NCI-H748 (cell line): ENCODE measurements at regions not wholly inside any gene's neighbourhood (a gene's known extent, or its start where the extent isn't known, plus 50 kb on each side); places are given as distances from the start of the nearest gene placed in this dataset.

Experiments
- DNase-seq: peaks from one replicate; lab custom pipeline; 2025; ENCODE audit not compliant: unreplicated experiment; lab: John Stamatoyannopoulos, UW

DNA sequence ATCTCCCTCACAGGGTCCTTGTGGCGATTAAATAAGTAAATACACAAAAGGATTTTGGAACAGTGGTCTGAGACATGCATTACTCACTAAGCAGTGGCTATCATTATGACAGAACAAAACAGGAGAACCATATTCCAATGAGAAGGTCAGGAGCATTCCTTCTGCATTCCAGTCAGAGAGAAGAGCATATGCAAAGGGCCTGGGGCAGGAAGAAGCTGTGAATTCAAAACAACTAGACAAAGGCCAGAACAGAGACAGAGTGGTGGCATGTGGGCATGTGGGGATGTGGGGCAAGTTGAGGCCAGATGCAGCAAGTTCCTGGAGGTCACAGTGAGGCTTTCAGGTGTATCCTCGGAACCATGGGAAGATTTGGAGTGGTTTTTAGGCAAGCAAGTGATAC, 70.1 kb upstream of the VRK1 start:
- DNase-seq, result no peak

DNA sequence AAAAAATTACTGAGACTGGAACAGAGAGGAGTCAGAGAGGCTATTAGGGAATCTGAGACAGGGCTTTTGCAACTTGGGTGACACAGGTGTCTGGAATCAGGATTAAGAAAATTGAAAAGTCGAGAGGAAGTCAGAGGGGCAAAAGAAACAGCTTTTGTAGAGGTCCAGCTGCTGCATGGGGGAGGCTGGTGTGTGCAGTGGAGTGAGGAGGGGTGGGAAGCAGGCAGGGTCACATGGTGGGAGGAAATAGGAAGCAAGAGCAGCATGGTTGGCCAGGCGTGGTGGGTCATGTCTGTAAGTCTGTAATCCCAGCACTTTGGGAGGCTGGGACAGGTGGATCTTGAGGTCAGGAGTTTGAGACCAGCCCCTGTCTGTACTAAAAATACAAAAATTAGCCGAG, 69.7 kb upstream of the VRK1 start:
- DNase-seq, result no peak

DNA sequence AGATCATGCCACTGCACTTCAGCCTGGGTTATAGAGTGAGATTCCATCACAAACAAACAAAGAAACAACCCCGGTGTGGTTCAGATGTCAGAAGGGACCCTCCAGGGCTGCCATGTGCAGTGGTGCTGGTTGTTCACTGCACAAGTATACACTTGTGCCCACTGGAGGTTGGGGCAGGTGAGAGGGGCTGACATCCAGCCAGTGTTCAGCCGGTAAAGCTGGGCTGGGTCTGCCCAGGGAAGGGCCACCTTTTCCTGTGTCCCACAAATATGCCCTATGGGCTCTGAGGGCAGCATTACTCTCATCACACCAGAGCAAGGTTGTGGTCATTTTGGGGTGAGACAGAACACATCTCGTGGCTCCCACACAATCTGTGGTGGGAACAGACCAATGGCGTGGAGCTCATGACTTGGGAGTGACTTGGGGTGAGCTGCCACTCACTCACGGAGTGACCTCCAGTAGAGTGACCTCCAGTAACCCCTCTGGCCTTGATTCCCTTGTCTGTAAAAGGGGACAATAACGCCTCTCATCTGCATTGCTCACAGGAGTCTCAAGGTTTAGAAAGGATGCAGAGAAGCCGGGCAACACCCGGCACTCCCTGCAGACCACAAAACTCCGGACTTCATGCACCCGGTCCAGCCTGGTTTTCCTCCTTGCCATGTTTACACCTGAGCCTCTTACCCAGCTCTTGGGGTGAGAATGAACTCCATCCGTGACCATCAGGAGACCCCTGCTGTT, 69.0 kb upstream of the VRK1 start:
- DNase-seq, result no peak

DNA sequence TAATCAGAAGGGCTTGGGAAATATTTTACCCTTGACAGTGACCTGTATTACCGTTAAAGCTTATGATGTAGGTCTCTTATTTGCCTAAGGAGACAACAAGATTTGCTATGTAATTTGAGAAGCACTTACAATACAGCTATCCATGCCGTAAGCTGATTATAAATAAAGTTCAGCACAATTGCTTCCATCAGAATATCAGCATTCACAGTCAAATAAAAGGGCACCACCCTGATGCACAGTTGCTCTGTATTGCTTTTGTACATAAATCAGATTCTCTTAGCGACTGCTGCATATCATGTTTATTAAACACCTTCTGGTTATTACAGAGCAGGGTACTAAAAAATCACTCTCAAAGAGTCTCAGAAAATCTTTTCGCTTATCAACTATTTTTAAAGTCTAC, 67.3 kb upstream of the VRK1 start:
- DNase-seq, result peak; percentile 46

DNA sequence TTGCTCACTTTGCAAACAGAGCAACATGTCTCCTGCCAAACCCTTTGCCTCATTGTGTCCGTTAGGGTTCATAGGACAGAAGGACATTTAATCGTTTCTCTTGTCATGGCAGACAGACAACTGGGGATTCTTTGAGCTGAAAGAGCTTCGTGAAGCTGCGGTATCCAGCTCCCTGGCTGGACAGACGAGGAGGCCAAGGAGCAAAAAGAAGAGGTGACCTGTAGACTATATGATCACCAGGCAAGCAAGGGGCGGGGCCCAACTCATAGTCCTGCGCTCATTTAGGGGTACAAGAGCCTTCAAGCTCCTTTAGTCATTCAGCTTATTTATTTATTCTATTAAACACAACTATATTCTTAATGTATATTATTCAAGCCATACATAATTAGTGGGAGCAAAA, 66.8 kb upstream of the VRK1 start:
- DNase-seq, result no peak

DNA sequence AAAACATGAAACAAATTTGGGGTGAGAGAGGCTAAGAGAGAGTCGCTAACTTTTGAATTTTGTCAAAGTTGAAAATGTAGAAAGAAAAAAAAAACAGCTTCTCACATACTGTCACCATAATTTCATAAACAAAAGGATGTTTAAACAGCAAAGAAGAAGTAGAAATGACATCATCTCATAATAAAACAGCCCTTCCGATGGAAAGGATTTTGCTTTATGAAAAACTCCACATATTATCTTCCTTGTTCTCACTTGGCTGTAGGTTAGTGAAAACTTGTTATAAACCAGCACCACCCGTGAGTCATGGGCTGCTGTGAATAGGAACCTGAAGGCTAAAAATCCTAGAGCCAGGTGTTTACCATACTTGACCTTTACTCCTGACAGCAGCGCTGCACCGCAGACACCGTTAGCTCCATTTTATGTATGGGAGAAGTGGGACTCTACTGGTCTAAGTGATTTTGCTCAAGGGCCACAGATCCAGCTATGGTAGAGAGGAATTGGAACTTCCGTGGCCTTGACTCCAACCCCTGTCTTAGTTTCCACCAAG, 63.0 kb upstream of the VRK1 start:
- DNase-seq, result peak; percentile 27

DNA sequence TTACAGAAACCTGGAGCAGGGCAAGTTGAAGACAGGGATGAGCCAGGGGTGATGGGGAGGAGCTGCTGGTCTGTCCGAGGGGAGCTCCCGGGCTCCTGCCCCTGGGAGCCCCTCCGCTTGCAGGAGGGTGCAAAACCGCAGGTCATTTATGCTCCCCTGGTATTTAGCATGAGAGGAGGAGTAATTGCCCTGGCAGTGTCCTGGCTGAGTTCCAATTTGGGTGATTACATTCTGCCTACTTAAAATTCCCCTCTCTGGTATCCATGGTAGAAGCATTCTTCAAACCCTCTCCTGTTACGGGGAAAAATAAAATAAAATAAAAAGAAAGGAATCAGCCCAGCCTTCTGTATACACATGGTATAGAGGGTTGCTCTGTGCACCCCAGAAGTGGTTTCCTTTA, 61.7 kb upstream of the VRK1 start:
- DNase-seq, result peak; percentile 88

DNA sequence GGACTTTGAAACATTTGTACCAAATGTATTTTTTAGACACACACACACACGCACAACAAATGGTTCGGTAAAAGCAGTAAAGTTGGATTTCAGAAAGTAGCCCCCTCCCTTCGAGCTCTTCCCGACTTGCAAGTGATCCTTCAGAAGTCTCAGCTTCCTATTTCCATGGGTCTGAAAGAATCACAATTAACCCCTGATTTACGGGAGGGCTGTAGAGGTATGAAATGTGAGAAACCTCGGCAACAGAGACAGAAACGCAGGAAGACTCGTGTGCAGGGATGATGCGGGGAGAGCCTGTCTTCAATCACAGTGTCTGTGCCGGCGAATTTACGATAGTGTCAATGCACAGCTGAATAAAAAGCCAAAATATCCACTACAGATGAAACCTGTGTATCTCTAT, 60.7 kb upstream of the VRK1 start:
- DNase-seq, result no peak

DNA sequence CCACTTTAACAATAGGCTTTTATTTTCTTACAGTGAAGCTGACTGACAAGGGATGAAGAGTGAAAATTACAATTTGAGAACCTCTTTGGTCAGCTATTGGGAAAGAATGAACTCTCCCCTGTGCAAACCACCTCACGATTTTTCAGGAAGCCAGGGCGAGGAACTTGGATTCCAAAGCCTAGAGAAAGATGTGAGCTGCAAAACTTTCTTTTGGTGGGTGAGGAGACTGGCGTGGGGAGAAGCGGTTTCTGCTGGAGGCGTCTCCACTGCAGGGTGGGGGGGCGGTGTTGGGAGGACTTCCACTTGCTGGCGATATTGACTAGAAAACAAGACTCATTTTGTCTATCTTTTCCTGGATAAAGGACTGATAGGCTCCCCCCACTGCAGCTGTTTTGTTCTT, 59.3 kb upstream of the VRK1 start:
- DNase-seq, result no peak

DNA sequence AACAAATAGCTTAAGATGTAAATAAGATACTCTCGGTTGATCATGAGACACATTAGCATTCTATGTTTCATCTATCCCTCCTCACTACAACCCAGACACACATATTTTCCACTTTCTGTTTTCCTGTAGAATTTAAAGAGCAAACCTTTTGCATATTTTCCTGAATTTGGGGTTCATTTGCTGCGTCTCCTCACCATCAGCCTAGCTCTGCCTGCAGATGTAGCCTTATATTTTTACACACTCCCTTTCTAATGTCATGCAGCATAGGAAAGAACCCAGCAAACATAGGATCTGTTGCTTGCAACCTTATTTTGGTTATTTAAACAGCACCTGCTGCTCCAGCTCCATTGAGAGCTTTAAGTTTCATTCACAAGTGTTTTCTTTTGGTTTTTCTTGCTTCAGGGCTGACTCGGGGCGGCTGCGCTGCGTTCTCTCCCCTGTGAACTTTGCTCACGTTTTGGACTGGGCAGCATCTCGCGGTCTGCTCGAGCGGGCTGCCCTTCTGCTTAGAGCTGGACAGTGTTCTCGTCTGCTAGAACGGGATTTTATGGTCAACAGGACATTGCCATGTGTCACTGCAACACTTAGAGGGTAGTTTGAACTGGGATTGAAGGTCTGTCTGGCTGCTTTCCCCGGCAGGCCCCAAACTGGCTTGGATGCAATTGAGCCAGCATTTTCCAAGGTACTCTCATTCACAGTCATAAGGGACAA, 57.8 kb upstream of the VRK1 start:
- DNase-seq, result no peak

DNA sequence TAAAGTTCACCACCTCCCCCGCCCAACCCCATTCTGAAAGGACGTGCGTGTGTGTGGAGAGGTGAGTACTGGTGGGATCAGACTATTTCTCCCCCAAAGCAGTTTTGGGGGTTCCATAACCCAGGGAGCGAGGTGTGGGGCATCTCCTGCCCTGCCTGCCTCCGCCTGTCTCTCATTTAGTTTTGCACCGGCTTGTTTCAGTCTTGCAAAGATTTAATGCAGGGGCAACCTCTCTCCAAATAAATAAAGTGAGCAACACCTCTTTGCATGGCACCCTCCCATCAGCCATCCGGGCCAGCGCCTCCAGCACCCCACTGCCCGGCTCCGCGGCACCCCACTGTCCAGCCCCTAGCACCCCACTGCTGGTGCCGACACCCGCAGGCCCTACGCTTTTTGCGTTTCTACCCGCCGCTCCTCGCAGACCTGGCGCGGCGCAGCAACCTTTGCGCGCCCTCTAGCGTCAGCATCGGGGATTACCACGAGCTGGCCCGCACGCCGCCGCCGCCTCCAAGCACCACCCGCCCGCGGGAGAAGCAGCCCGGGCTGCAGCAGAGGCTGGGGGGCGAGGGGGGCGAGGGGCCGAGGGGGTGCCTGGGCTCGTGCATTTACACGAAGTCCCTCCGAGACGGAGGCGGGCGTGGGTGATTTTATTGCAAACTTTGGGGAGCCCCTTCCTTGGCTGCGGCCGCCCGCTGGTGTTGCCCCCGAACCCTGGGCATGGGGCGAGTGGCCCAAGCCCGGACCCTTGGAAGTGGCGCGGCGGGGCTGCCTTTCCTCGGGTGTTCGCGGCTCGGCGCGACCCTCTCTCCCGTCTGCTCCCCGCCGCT, 55.8 kb upstream of the VRK1 start:
- DNase-seq, result peak; percentile 75

DNA sequence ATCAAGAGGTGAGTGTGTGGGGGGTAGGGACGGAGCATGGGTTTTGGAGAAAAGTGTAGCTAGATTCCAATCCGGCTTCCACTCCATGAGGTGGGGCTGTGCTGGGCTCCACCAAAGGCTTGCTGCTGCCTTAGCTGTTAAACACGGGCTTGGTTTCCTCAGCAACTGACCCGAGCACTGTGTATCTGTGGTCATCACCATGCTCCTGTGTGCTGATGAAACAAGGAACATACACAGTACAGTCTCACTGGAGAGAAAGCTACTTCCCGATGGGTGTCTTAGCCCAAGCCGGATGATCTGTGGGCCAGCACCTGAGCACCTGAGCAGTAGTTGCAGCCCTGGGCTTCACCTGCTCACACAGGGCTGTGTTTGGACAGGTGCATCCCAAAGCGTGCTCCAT, 52.9 kb upstream of the VRK1 start:
- no peak for DNase-seq

DNA sequence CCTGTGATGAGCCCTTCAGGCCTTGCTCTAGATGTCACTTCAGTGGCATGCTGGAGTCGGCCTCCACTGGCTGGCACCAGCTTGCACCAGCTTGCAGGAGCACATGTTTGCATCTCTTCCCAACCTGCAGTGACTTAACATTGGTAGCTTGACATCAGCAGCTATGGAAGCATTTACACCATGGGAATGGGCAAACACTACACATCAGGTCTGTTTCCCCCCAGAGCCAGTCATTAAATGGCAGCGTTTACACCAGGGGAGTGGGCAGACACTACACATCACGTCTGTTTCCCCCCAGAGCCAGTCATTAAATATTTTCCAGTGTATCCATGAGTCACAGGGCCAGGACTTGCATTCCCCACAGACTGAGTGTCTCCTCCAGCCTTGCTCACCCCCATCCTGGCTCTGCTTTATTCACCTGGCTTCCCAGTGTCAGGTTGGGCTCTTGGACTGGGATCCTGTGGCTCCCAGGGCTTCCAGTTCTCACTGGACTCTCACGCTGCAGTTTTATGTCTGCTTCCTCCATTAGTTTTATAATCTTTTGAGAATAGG, 51.6 kb upstream of the VRK1 start:
- no peak for DNase-seq

DNA sequence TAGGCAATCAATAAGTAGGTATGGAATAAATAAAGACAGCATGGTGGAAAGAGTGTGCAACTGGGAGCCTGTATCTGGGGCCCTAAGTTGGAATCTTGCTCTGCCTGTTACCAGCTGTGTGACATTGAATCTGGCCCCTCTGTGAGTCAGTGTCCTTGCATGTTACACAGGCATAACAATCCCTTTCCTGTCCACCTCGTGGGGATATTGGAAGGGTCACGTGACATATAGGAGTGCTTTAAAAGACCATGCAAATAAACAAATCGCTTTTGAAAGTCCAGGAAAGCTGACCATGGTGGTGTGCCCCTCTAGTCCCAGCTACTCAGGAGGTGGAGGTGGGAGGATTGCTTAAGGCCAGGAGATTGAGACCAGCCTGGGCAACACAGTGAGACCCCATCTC, 51.1 kb upstream of the VRK1 start:
- DNase-seq, result no peak

DNA sequence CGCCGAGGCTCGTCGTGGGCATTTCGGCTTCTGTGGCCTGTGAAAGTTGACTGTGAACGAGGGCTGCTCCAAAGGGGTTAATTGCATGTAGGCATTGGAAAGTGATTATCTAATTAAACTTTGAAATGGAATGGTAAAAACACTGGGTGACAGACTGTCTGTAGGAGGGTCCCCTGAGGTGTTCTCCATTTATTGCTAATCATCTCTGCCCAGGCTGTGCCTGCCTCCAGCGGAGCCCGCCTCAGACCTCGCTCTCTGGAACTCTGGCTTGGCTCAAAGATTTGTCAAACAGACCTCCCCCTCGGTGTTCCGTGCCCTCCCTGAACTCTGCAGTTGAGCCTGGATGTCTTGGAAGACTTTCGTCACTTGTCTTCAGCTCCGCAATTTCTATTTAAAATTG, 50.2 kb upstream of the VRK1 start:
- DNase-seq, result no peak
